Embryonic facial prominence (tissue), 1 donor: ENCODE measurements at regions not wholly inside any gene's neighbourhood (a gene's known extent, or its start where the extent isn't known, plus 50 kb on each side); places are given as distances from the start of the nearest gene placed in this dataset.

Experiments
- DNase-seq: peaks from one replicate; pipeline ENCODE4 v3.0.0-alpha.2; 2016; ENCODE audit errors: extremely low spot score

DNA sequence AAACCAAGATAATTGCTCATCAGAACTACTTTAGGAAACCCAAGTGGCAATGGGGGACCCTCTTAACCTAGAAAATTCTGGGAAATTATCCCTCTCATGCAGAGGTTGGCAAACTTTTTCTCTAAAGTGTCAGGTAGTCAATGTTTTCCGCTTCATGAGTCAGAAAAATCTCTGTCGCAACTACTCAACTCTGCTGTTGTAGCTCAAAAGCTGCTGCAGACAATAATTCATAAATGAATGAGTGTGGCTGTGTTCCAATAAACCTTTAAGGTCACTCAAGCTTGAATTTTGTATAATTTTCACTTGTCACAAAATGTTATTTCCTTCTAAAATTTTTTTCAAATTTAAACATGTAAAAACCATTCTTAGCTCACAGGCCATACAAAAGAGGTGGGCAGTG, 193.4 kb upstream of the MID1 start:
- DNase-seq: no peak

DNA sequence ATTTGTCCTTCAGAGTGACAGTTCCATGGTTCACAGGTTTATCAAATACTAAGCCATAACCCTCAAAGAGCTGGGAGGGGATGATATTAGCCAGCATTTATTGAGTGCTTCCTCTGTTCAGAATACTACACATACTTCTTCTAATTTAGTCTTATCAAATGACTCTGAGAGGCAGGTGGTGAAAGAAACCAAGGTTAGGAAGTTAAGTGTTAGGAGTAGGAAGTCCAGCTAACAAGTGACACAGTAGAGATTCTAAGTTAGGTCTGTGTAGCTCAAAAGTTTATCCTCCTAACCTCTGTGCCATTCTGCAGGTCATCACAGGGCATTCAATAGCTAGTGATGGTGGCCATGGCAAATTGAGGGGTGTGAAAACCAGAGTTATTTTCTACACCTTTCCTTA, 198.3 kb upstream of the MID1 start:
- no peak for DNase-seq

DNA sequence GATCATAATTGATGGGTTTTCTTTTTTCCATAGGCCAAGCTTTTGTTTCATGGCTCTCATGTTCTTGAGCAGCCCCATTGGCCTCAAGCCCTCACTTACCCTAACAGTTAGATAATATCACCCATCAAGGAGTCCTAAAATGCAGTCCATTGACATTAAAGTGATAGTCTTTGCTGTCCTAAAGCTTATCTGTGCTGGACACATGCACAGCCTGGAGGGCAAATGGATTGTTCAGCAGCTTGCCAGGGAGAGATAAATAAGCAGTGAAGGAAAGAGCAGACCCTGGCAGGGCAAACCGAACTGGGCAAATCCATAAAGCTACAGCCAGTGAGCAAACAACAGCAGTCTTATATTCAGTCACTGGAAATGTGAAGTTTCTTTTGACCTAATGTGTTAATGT, 199.6 kb upstream of the MID1 start:
- no peak for DNase-seq

DNA sequence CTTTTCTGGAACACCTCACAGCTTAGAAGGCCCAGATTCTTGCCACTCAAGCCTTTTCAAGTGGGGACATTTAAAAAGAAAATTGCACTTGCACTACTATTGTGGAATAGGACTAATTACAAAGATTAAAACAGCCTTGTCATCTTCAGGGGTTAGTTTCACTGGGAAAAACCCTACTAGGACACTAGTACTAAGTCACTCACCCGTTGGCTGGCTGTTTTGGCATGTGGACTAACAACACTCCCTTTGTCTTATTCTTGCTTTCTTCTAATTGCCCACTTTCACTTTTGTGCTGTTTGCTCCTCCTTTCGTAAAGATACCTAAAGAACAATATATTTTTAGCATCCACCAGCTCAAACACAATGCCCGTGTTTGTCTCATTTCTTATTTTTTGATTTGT, 200.9 kb upstream of the MID1 start:
- no peak for DNase-seq

DNA sequence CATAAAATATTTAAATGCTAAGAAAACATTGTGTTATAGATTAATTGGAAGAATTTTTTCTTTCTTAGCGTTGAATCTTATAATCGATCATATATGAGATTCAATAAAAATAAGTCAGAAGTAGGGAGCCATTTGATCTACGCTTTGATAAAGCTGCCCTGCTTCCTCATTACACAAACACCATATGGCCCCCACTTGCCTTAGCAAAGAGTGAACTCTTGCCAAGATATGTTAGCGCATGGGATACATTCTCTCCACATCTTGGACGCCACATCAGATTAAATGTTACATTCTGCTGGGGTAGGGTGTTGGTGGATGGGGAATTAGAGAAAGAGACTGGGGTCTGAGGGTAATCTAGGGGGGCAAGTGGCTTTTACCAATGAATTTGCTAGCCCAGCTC, 207.7 kb upstream of the MID1 start:
- no peak for DNase-seq

DNA sequence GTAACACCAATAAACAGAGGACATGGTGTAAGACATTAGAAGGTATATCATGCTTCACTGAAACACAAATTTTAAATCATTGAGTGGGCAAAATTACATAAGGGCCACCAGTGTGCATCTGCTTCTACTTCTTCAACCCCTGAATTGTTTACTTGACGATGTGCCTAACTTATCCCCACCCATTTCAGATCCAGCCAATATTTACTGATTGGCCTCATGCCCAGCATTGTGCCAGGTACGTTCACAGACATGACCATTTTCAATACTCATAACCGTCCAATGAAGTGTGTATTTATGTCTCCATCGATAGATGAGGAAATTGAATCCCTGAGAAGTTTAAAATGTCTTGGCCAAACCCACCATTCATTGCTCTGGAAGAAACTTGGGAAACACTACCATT, 208.3 kb upstream of the MID1 start:
- no peak for DNase-seq

DNA sequence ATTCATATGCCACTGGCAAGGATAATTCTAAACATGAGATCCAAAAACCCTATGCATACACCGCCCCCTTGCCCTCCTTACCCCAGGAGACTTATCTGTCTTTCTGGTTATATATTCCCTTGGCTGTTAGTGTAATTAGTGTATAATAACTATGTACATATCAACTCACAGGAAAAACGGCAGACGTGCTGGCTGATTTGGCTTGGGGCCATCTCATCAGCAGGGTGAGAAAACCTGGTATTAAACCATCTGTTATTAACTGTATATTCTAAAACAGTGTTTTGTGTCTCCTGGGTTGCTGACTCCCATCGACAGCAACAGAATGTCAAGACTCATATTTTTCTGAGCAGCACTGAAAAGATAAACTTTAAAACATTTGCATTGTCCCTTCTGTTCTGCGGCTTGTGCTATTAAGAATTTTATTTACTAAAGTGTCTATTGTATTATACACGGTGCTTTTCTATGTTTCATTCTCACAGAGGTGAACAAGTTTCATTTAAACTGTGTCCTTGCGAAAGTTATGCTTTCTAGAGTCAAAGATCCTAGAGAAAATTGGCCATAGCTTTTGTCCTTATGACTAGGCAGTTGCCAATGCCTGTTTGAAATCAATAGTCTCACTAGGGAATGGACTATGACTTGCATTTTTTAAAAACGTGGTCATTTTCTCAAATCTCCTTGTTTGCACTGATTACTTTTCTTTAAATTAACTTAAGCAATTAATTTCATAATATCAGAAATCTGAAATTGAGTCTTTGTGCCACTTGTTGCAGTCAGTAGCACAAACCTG, 211.5 kb upstream of the MID1 start:
- no peak for DNase-seq

DNA sequence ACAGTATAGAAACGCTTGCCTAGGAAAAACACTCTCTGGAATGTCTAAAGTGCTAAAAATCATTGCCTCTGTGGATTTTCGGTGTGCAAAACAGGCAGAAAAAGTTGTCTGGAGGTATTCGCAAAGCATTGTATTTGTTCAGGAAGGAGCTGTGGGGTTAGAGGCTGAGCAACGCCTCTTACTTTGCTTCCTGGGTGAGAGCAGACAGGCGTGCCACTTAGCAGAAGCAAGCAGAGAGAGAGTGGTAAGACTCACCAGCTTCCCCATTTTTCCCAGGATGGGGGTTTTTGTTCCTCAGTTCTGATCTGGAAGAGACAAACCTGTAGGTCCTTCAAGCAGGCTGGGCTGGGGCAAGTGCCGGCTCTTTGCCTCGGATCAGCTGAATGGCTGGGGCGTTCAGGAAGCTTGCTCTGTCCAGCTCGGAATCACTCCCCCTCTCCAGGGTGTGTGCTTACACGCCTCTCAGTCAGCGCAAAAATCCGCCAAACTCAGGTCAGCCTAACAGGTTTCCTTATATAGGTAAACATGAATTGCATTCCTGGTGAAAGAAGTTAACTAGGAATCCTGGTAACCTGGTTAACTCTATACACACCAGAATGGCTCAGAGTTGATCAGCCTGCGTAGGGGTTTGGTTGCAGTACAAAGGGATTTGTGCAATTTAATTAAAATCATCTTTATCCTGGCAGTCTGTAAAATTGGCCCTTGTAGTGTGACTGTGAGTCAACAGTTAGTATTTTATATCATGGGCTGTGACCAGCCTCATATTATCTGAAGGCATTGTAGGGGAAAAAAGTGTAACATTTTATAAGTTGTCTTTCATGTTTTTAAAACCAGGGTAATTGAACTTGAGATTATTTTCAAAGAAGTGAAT, 213.1 kb upstream of the MID1 start:
- DNase-seq: no peak

DNA sequence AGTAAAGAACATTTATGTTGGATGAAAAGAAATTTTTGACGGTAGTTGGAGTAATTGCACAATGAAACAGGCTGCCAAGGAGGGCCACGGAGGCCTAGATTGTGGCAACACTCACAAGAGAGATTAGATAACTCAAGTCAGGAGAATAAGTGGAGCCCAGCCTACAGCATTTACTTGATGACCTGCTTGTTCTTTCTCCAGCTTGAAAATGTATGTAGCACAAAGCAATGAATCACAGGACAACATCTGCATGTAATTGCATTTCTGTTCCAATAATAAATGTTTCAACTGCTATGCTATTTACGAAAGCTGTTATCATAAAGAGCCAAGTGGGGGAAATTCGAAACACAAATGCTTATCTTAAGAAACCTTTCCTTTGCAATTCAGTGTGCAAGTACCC, 221.2 kb upstream of the MID1 start:
- DNase-seq: no peak

DNA sequence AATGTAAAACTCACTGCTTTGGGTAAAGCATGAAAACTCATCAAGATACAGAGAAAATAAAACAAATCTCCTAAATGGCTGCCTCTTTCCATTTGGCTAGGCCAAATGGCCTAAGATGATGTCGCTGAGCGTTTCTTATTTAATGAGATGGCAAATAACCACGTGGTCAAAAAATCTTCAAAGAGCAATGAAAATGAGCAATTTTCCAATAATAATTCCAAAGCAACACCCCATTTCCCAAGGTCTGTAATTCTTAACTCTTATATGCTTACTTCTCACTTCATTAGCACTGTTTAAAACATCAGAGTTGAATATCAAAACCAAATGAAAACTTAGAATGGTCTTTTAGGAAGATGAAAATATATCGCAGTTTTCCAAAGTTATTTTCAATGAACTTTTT, 222.3 kb upstream of the MID1 start:
- DNase-seq: no peak

DNA sequence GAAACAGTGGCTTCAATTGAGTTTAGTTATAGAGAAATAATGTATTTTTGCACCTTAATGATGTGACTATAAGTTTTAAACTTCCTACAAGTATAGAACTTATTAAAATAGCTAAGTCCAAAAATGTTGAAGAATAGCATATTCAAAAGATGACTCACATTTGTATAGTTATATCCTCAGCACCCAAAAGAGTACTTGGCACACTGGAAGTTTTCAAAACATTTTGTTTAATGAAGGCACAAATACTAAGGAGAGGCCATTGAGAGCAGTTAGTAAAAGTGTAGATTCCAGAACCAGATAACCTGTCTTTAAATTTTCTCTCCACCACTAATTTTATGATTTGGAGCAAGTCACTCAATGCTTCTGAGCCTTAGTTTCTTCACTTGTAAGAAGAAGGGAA, 226.9 kb upstream of the MID1 start:
- DNase-seq: no peak

DNA sequence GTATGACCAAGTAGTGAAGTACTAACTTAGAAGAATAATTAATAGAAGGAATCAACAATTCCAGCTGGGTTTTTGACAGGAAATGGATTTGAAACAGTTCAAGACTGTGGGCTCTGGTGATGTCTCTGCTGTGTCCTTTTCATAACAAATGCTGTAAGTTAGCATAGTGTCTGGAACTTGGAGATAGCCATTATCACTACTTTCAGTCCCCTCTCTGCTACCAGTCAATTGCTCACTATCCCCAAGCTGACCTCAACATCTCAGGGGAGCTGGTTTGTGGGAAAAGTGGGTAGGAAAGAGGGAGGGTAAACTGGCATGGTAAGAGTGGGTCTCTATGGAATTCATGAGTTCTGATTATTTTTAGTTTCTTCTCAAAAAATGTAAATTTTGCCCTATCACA, 231.4 kb upstream of the MID1 start:
- DNase-seq: no peak

DNA sequence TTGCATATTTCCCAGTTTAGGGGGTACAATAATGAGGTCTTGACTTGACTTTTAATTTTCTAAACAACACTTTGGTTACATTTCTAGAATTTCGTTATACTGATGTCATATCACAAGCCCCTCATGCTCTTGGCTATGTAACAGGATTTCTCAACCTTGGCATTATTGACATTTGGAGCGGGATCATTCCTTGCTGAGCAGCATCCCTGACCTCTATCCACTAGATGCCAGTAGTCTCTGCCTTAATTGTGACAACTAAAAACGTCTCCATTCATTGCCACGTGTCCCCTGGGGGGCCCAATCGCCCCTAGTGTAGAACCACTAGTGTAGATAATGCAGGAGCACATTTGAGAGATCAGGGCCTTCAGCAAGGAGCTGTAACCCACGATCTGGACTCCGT, 234.2 kb upstream of the MID1 start:
- no peak for DNase-seq

DNA sequence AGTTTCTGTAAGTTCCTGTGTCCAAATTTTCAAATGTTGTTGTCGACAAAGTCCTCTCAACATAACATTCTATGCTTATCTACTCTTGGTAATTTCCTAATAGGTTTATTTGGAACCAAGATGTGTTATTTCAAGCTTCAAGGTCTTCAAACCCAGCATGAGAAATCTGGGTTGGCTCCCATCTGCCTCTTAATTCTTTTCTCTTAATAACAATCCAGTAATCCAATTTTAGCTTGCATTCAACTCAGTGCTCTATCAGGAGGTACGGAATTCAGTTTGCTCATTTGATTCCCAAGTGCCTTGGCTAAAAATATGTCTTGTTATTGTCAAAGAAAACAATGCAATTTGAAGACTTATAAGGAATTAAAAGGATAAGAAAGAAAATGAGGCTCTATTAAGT, 235.5 kb upstream of the MID1 start:
- no peak for DNase-seq

DNA sequence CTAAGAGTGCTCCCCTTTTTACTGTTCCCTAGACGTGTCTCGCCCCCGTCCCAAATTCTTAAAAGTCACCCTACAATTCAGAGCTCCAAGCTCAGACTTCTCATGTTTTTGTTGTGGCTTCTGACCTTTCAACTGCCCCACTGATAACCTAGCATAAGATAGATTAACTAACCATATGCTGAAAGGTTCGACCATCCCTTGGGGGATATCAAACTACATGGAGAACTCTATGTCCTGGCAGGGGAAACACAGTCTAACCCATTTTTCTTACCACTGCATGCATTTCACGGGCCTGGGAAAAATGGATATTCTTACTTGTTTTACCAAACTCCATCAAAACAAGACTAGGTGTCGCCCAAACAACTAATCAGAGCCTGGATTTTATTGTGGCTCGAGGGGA, 236.4 kb upstream of the MID1 start:
- no peak for DNase-seq

DNA sequence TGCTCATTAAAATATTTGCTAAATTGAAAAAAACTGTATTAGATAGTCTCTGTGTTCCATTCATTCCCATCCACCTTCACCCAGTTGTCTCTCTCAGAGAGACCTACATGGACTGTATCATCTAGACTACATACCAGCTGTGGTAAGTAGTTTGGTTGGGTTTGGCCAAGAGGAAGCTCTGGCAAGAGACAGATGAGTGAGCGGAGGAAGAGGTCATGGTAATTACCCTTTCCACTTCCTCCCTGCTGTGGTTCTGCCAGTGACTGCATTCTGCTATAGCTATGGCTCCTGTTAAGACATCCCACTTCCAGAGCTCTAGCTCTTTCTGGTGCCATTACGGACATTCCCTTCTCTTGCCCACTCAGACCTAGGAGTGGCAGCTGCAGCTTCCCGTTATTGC, 239.0 kb upstream of the MID1 start:
- DNase-seq: no peak

DNA sequence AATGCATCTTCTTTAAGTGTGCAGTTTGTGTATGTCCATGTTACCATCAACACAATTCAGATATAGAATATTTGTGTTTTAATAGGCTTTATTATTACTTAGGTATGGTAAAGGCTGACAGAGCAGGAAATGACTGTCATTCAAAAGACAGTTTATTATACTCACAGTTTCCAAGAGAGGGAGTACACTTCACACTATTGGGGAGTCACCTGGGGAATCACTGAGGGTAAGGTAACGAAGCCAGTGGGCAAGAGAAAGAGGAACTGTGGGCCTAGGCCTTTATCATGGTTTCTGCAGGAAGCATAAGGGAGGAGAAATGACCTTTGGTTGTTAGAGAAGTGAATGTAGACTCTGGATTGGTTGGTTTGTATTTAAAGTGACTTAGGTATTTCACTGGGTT, 235.1 kb upstream of the HCCS start:
- no peak for DNase-seq

DNA sequence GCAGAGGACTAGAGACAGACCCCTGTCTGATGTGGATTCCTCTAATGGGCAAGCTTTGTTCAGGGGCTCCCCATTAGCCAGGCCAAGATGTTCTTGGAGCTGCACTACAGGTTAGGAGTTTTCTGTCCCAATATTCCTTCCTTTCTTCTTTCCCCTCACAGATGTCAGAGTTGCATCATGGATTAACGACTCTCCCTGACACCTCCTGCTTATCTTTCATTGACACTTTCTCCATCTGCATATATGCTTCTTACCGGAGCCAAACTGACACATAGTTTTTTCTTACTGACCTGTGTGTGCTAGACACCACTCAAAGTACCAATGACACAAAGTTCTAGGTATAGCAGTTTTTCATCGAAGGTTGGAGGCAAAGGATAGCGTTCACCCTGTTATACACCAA, 228.6 kb upstream of the HCCS start:
- DNase-seq: no peak

DNA sequence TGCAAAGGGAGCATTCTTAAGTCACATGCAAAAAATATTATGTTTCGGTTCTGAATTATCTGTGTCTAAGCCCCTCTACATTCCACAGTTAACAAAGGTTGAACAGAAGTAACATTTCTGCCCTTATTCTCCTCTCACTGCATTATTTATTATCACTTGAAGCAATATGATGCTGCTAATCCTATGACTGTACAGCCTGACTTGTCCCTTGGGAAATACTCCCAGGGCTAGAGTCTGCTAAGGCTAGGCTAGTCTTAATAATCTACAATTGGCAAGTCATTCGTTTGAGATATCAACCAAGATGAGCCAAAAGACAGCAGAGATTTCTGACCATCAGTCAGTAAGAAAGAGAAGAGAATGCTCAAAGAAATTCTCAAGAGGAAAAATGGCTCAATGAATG, 226.9 kb upstream of the HCCS start:
- DNase-seq: no peak

DNA sequence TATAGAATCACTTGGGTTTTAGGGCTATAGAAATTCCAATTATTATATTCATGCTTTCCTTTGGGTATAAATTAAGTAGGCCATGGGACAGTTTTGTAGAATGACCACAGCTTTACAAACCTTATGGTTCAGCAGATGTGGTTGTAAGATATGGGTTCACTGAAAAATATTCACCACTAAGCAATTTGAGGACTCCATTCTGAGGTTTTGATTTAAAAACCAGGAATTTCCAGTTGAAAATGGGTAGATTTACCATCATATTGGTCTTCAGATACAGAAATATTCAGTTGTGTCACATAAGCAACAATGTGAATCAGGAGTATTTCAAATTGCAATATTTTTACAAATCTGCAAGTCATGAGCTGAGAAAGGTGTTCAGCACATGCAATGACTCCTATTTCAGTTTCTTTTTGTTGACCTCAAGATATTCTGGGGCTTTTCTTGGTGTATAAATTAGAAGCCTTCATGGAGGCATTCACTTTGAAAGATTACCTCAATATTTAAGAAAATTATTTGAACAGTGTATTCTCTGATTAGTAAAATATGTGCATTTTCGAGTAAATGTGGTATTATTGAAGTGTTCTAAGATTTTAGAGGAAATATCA, 218.4 kb upstream of the HCCS start:
- no peak for DNase-seq

DNA sequence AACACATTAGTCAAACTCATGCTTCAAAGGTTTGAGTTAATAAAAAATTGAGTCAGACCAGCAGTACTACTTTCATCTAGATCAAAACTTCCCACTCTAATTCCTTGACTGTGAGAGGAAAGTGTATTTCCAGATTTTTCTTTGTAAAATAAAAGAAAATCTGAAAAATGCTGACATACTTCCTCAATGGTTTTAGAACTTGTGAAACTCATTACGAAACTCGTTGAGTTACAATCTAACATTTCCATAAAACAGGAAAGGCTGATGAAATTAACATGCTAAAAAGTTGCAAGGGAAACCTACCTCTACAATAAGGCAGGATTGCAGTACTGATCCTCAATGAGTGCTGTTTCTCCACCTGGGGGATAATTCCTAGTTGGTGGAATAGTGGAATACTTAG, 217.8 kb upstream of the HCCS start:
- DNase-seq: no peak

DNA sequence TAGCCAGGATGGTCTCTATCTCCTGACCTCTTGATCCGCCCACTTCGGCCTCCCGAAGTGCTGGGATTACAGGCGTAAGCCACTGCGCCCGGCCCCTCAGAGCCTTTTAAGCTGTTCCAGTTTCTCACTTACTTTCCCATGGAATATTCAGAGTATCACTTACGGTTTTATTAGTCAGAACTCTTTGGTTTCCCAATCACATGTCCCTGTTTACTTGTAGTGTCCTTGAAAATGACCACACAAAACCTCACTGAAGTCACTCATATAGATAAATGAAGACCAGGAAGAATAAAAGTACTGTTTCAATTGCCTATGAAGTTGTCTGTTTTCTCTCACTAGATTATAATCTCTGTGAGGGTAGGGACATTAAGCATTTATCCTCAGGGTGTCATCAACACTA, 217.2 kb upstream of the HCCS start:
- DNase-seq: no peak

DNA sequence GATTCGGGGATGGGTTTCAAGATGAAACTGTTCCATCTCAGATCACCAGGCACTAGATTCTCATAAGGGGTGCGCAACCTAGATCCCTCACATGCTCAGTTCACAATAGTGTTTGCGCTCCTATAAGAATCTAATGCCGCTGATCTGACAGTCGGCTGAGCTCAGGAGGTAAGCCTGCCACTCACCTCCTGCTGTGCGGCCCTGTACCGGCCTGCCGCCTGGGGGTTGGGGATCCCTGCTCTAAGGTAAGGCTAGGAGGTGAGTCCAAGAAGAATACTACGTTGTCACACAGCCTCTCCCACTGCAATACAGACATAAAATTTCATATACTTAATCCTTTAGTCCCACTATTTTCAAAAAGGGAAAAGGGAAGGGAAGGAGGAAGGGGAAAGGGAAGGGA, 213.4 kb upstream of the HCCS start:
- DNase-seq: no peak
